ENCODE measurements at regions not wholly inside any gene's neighbourhood (a gene's known extent, or its start where the extent isn't known, plus 50 kb on each side); places are given as distances from the start of the nearest gene placed in this dataset.

GRCh38 chr3:168288511-168289401 lies 193.0 kb upstream of the GOLIM4 start:
- Mint-ChIP-seq H3K4me3 (no peak overlapping the region), H3K27ac (no peak overlapping the region), H3K36me3 (peaks cover 4% of the 10 kb centered on the region), H3K9me3 (no peaks in the 10 kb centered on the region), H3K27me3 (no peaks in the 10 kb centered on the region), H3K4me1 (ENCODE audit: unreplicated experiment) (peaks cover 10% of the 10 kb centered on the region)
- DNase-seq (ENCODE audit: extremely low spot score, unreplicated experiment): no peak
- TF ChIP-seq CTCF (conservative IDR thresholded peaks at IDR 0.05): no peak

DNA sequence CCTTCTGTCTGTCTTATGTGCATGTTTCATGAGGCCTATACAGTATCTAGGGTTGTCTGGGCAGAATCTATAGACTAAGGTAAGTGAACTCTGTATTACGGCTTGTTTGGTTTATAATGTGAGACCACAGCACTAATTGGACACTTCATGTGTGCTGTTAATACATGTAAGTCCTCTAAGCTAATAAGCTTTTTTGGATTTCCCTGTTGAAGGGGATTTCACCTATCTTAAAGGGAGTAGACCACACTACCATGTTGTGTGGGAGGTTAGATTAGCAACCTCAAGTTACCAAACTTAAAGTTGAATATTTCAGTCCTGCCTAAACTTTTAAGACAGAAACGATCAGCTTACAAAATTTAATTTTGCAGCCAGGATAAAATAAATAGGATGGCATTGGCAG lies 189.8 kb upstream of the GOLIM4 start:
- no peak for DNase-seq (ENCODE audit: extremely low spot score, unreplicated experiment)
- no peak for TF ChIP-seq CTCF (conservative IDR thresholded peaks at IDR 0.05)
- H3K4me1 Mint-ChIP-seq (ENCODE audit: unreplicated experiment): peaks cover 5% of the 10 kb centered on the region
- no peak overlapping the region for H3K4me3 Mint-ChIP-seq
- H3K36me3 Mint-ChIP-seq: peaks cover 4% of the 10 kb centered on the region
- no peaks in the 10 kb centered on the region for H3K9me3 Mint-ChIP-seq
- H3K27me3 Mint-ChIP-seq: no peaks in the 10 kb centered on the region
- no peak overlapping the region for H3K27ac Mint-ChIP-seq

GRCh38 chr3:168284728-168285127 lies 189.0 kb upstream of the GOLIM4 start:
- Mint-ChIP-seq H3K9me3 (no peaks in the 10 kb centered on the region), H3K36me3 (peaks cover 4% of the 10 kb centered on the region), H3K4me3 (no peak overlapping the region), H3K27me3 (no peaks in the 10 kb centered on the region), H3K4me1 (ENCODE audit: unreplicated experiment) (peaks cover 4% of the 10 kb centered on the region), H3K27ac (no peak overlapping the region)
- no peak for DNase-seq (ENCODE audit: extremely low spot score, unreplicated experiment)
- TF ChIP-seq CTCF (conservative IDR thresholded peaks at IDR 0.05): no peak

DNA sequence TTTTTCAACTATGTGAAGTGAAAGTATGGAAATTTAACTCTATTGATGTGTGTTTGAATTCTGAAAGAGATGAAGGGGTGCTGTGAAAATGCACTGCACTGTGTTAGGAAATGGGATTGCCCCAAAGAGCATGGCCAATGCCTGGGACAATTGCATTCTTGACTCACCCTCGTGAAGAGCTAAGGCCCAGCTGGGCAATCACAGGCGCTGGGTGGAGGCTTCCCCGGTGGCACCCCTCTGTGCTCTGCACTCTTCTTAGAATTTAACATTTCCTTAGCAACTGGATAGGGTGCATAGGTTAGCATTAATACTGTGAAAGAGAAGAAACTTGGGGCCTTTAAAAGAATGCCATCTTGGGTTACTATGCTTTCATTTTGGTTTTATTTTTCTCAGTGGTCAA lies 179.9 kb upstream of the GOLIM4 start:
- DNase-seq (ENCODE audit: extremely low spot score, unreplicated experiment): no peak
- Mint-ChIP-seq H3K27ac (no peak overlapping the region), H3K36me3 (no peaks in the 10 kb centered on the region), H3K4me3 (no peak overlapping the region), H3K4me1 (ENCODE audit: unreplicated experiment) (no peaks in the 10 kb centered on the region), H3K9me3 (peaks cover 4% of the 10 kb centered on the region), H3K27me3 (no peaks in the 10 kb centered on the region)
- no peak for TF ChIP-seq CTCF (conservative IDR thresholded peaks at IDR 0.05)

DNA sequence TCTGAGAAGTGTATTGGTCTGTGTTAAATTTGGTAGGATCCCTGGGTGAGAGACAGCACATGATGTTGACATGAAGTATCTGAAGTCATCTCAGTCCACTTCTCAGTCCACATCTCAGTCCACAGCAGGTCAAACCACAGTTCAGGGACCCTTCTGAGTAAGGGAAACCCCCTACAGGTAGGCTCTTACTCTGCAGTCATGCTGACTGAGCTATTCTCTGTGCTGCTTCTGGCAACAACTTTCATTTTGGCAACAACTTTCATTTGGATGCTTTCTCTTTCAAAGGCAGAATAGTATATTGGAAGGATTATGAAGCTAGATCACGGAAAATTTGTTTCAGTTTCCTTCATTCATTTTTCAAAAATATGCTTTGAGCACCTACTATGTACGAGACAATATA lies 178.2 kb upstream of the GOLIM4 start:
- Mint-ChIP-seq H3K4me1 (ENCODE audit: unreplicated experiment) (no peaks in the 10 kb centered on the region), H3K27ac (no peak overlapping the region), H3K9me3 (peaks cover 4% of the 10 kb centered on the region), H3K36me3 (no peaks in the 10 kb centered on the region), H3K4me3 (no peak overlapping the region), H3K27me3 (no peaks in the 10 kb centered on the region)
- no peak for DNase-seq (ENCODE audit: extremely low spot score, unreplicated experiment)
- no peak for TF ChIP-seq CTCF (conservative IDR thresholded peaks at IDR 0.05)
